ENCODE measurements at regions not wholly inside any gene's neighbourhood (a gene's known extent, or its start where the extent isn't known, plus 50 kb on each side); places are given as distances from the start of the nearest gene placed in this dataset.

GRCh38 chr6:153927867-153928266, 111.2 kb upstream of the OPRM1 start:
- DNase-seq (ENCODE audit: low spot score in 2 of 2) = no peak
- intact Hi-C loops (cut with DNase I; ENCODE audit: low total_unique reads) = no loop called here
- H3K36me3 ChIP-seq = no peaks in the 10 kb centered on the region
- no peak for TF ChIP-seq POLR2A (IDR thresholded peaks at IDR 0.05)
- no peak for TF ChIP-seq CTCF (IDR thresholded peaks at IDR 0.05)
- TF ChIP-seq POLR2AphosphoS5 (IDR thresholded peaks at IDR 0.05) = no peak
- no peaks in the 10 kb centered on the region for H3K4me1 ChIP-seq
- H3K27ac ChIP-seq = no peak overlapping the region
- no peaks in the 10 kb centered on the region for H3K9me3 ChIP-seq
- no peak overlapping the region for H3K4me3 ChIP-seq
- H3K27me3 ChIP-seq = no peaks in the 10 kb centered on the region

- no peak for DNase-seq (ENCODE audit: low spot score in 2 of 2)
- no peaks in the 10 kb centered on the region for H3K36me3 ChIP-seq
- H3K9me3 ChIP-seq = no peaks in the 10 kb centered on the region
- TF ChIP-seq CTCF (IDR thresholded peaks at IDR 0.05) = no peak
- TF ChIP-seq POLR2AphosphoS5 (IDR thresholded peaks at IDR 0.05) = no peak
- no peak for TF ChIP-seq POLR2A (IDR thresholded peaks at IDR 0.05)
- no peaks in the 10 kb centered on the region for H3K4me1 ChIP-seq
- intact Hi-C loops (cut with DNase I; ENCODE audit: low total_unique reads) = no loop called here
- H3K27ac ChIP-seq = no peak overlapping the region
- no peak overlapping the region for H3K4me3 ChIP-seq
- no peaks in the 10 kb centered on the region for H3K27me3 ChIP-seq
Measured at GRCh38 chr6:153898360-153899059, 140.5 kb upstream of the OPRM1 start.

DNA sequence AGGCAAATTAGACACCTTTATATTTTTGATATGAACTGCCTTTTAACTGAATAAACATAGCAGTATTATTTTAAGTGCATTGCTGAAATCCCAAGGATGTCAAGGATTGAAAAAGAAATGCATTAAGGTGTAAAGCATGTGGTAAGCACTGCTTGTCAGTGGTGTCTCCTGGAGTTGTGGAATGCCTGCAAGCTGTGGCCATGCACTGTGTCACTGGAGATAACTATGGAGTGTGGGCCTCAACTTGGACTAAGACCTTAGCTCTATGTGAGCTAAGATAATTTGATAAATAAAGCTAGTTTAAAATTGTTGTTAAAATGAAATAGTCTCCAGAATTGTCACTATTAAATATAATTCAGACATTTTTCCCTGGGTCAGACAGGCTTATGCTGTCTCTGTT, 156.6 kb upstream of the OPRM1 start:
- Histone ChIP-seq H3K27me3 (no peaks in the 10 kb centered on the region), H3K9me3 (no peaks in the 10 kb centered on the region), H3K36me3 (no peaks in the 10 kb centered on the region), H3K27ac (no peak overlapping the region), H3K4me1 (no peaks in the 10 kb centered on the region), H3K4me3 (no peak overlapping the region)
- TF ChIP-seq POLR2A (IDR thresholded peaks at IDR 0.05) (no peak), POLR2AphosphoS5 (IDR thresholded peaks at IDR 0.05) (no peak)
- intact Hi-C loops (cut with DNase I; ENCODE audit: low total_unique reads) = no loop called here
- no peak for DNase-seq (ENCODE audit: low spot score in 2 of 2)

DNA sequence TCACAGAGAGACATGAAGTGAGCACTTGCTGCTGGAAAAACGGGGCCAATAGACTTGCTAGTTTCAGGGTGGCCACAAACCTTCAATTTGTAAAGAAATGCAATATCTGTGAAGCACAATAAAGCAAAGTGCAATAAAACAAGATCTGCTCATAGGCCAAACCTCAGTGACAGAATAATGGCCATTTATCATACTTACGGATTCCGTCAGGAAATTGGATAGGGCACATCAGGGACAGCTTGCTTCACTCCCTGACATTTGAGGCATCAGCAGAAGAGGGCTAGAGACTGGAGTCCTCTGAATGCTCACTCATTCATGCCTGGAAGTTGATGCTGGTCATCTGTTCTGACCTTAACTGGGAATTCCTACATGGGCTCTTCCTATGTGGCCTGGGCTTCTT, 165.5 kb upstream of the OPRM1 start:
- TF ChIP-seq POLR2A (IDR thresholded peaks at IDR 0.05) (no peak), CTCF (IDR thresholded peaks at IDR 0.05) (no peak), POLR2AphosphoS5 (IDR thresholded peaks at IDR 0.05) (no peak)
- no peak for DNase-seq (ENCODE audit: low spot score in 2 of 2)
- intact Hi-C loops (cut with DNase I; ENCODE audit: low total_unique reads) = no loop called here

GRCh38 chr6:153872946-153873345, 166.1 kb upstream of the OPRM1 start:
- H3K4me3 ChIP-seq = no peak overlapping the region
- DNase-seq (ENCODE audit: low spot score in 2 of 2) = no peak
- H3K27ac ChIP-seq = no peak overlapping the region
- H3K27me3 ChIP-seq = no peaks in the 10 kb centered on the region
- H3K9me3 ChIP-seq = no peaks in the 10 kb centered on the region
- H3K4me1 ChIP-seq = no peaks in the 10 kb centered on the region
- intact Hi-C loops (cut with DNase I; ENCODE audit: low total_unique reads) = no loop called here
- TF ChIP-seq POLR2AphosphoS5 (IDR thresholded peaks at IDR 0.05) = no peak
- no peak for TF ChIP-seq POLR2A (IDR thresholded peaks at IDR 0.05)
- TF ChIP-seq CTCF (IDR thresholded peaks at IDR 0.05) = no peak
- H3K36me3 ChIP-seq = no peaks in the 10 kb centered on the region

More for the DNA sequence above, 165.5 kb upstream of the OPRM1 start:
- no peaks in the 10 kb centered on the region for H3K9me3 ChIP-seq
- H3K4me1 ChIP-seq = no peaks in the 10 kb centered on the region
- no peak overlapping the region for H3K4me3 ChIP-seq
- no peak overlapping the region for H3K27ac ChIP-seq
- no peaks in the 10 kb centered on the region for H3K36me3 ChIP-seq
- no peaks in the 10 kb centered on the region for H3K27me3 ChIP-seq

All from breast epithelium (tissue), 4 donors.